GM12878 (cell line): ENCODE measurements at regions not wholly inside any gene's neighbourhood (a gene's known extent, or its start where the extent isn't known, plus 50 kb on each side); places are given as distances from the start of the nearest gene placed in this dataset.

ENCODE experiments used
- ATAC-seq: fragments of 200-7000 bp; cut with Tn5 transposase; 3 replicates; pipeline ENCODE4 v1.9.1; 2020; ENCODE audit warnings: mild to moderate bottlenecking, moderate library complexity
- BruUV-seq: library from RNA; stranded (reverse); fragments of 400-500 nt; replicated peaks from 2 replicates; lab custom pipeline; 2021; lab: Mats Ljungman, UMichigan
- CTCF ChIA-PET: fragments of 300-600 bp; sonication (Branson Sonifier 250); formaldehyde crosslinking; extraction: SDS; loops from one replicate; lab custom pipeline; 2021; ENCODE audit warnings: inconsistent platforms; lab: Yijun Ruan, JAX
- POLR2A ChIA-PET: fragments of 350-600 bp; formaldehyde crosslinking; extraction: SDS; loops from one replicate; lab custom pipeline; 2021; ENCODE audit warnings: inconsistent platforms; lab: Charles Lee
- RAD21 ChIA-PET: fragments of 300-600 bp; sonication (Branson Sonifier 250); formaldehyde crosslinking; loops from one replicate; lab custom pipeline; 2023; ENCODE audit warnings: antibody characterized with exemption; ENCODE audit not compliant: unreplicated experiment; lab: Charles Lee
- SMC1A ChIA-PET: fragments of 300-600 bp; sonication (Branson Sonifier 250); formaldehyde crosslinking; loops from one replicate; lab custom pipeline; 2023; ENCODE audit not compliant: unreplicated experiment, uncharacterized antibody; lab: Charles Lee
- DNase-seq: peaks from one replicate; pipeline ENCODE4 v3.0.0-alpha.2; 2011; ENCODE audit warnings: low read depth, low spot score
- FAIRE-seq: peaks from 3 replicates; lab custom pipeline; 2011; peaks lifted over from hg19 to GRCh38; lab: Jason Lieb, UNC
- H2AFZ ChIP-seq: 2 replicates; pipeline ENCODE4 v1.6.0; 2011; ENCODE audit warnings: low read depth, low read length, control low read depth; ENCODE audit not compliant: control insufficient read depth
- H3K27ac ChIP-seq: 2 replicates; pipeline ENCODE4 v1.5.1; 2011; ENCODE audit warnings: control low read depth; ENCODE audit not compliant: control insufficient read depth, insufficient read depth
- H3K27me3 ChIP-seq, 2 experiments: replicated peaks in 1 of 2; 2 replicates each; pipeline versions ENCODE4 v1.6.0 to v1.6.1; 2011; ENCODE audit warnings: low read length in 1 of 2; ENCODE audit not compliant: control insufficient read depth in 2 of 2, insufficient read depth in 2 of 2
- H3K36me3 ChIP-seq, 2 experiments: 2 replicates each; pipeline ENCODE4 v1.5.1; 2011; ENCODE audit warnings: low read length in 1 of 2; ENCODE audit not compliant: control insufficient read depth in 2 of 2, insufficient read depth in 2 of 2
- H3K4me1 ChIP-seq: 2 replicates; pipeline ENCODE4 v1.6.1; 2011; ENCODE audit warnings: mild to moderate bottlenecking, low read length, moderate library complexity, mixed read lengths; ENCODE audit not compliant: control insufficient read depth, insufficient read depth
- H3K4me2 ChIP-seq: 2 replicates; pipeline ENCODE4 v1.6.0; 2011; ENCODE audit warnings: control low read depth; ENCODE audit not compliant: control insufficient read depth, insufficient read depth
- H3K4me3 ChIP-seq: fragments of 200-600 bp; sonication (generic); 2 replicates; pipeline ENCODE4 v1.5.1; 2016
- H3K79me2 ChIP-seq: 2 replicates; pipeline ENCODE4 v1.6.0; 2011; ENCODE audit warnings: low read length; ENCODE audit not compliant: control insufficient read depth, insufficient read depth
- H3K9ac ChIP-seq: 2 replicates; pipeline ENCODE4 v1.8.0; 2011; ENCODE audit warnings: low read length, control low read depth, mixed read lengths; ENCODE audit not compliant: control insufficient read depth, insufficient read depth
- H3K9me3 ChIP-seq: replicated peaks from 3 replicates; pipeline ENCODE4 v1.5.1; 2011; ENCODE audit warnings: mild to moderate bottlenecking, low read length; ENCODE audit not compliant: control insufficient read depth, insufficient read depth
- H4K20me1 ChIP-seq: 2 replicates; pipeline ENCODE4 v1.6.0; 2011; ENCODE audit not compliant: control insufficient read depth, insufficient read depth
- ATF7 ChIP-seq: fragments of 450-650 bp; IDR thresholded peaks from 2 replicates; pipeline ENCODE4 v1.6.1; 2016; ENCODE audit warnings: low read depth, mild to moderate bottlenecking
- BMI1 ChIP-seq: fragments of 450-650 bp; IDR thresholded peaks from 2 replicates; pipeline ENCODE4 v1.6.1; 2016; ENCODE audit warnings: mild to moderate bottlenecking, moderate library complexity, borderline replicate concordance
- ESRRA ChIP-seq: IDR thresholded peaks from 2 replicates; pipeline ENCODE4 v1.6.1; 2012; ENCODE audit warnings: mild to moderate bottlenecking, low read length, improper control_type of control experiment
- EZH2 ChIP-seq: IDR thresholded peaks from 2 replicates; pipeline ENCODE4 v1.6.1; 2012; ENCODE audit warnings: low read depth, mild to moderate bottlenecking, control low read depth, inconsistent platforms, low read length, borderline replicate concordance; ENCODE audit not compliant: control insufficient read depth
- IKZF2 ChIP-seq, 2 experiments: fragments of 450-650 bp; IDR thresholded peaks; 2 replicates each; pipeline ENCODE4 v1.6.1; 2017; ENCODE audit warnings: mild to moderate bottlenecking in 2 of 2, moderate library complexity in 2 of 2
- KAT2A ChIP-seq: conservative IDR thresholded peaks from 2 replicates; pipeline ENCODE4 v1.6.1; 2011; ENCODE audit warnings: low read depth, low read length; ENCODE audit not compliant: control insufficient read depth
- MEF2A ChIP-seq: IDR thresholded peaks from 2 replicates; pipeline ENCODE4 v1.6.1; 2011; ENCODE audit warnings: low read depth, mild to moderate bottlenecking, low read length, moderate library complexity; ENCODE audit not compliant: insufficient read depth
- NKRF ChIP-seq: fragments of 450-650 bp; conservative IDR thresholded peaks from 2 replicates; pipeline ENCODE4 v1.6.1; 2017; ENCODE audit warnings: mild to moderate bottlenecking, moderate library complexity
- RB1 ChIP-seq: fragments of 450-650 bp; formaldehyde crosslinking; IDR thresholded peaks from 2 replicates; pipeline ENCODE4 v1.6.1; 2017; ENCODE audit warnings: mild to moderate bottlenecking, borderline replicate concordance
- SRF ChIP-seq, 2 experiments: IDR thresholded peaks; 2 replicates each; pipeline ENCODE4 v1.6.1; 2011; ENCODE audit warnings: low read depth in 2 of 2, low read length in 2 of 2, mild to moderate bottlenecking in 1 of 2, moderate library complexity in 1 of 2
- SUZ12 ChIP-seq: fragments of 200-600 bp; sonication (generic); IDR thresholded peaks from one replicate; pipeline ENCODE4 v1.6.1; 2018; ENCODE audit warnings: antibody characterized with exemption, mild to moderate bottlenecking; ENCODE audit not compliant: unreplicated experiment
- ZNF217 ChIP-seq: fragments of 450-650 bp; IDR thresholded peaks from 2 replicates; pipeline ENCODE4 v1.6.1; 2017; ENCODE audit warnings: antibody characterized with exemption, mild to moderate bottlenecking
- ZNF622 ChIP-seq: fragments of 450-650 bp; IDR thresholded peaks from 2 replicates; pipeline ENCODE4 v1.6.1; 2017; ENCODE audit warnings: mild to moderate bottlenecking, inconsistent platforms
- WGBS: methylation state at CpG from one replicate; pipeline ENCODE4 v1.1.6; 2016; ENCODE audit warnings: low lambda C conversion rate; ENCODE audit not compliant: insufficient replicate concordance, insufficient coverage; ENCODE audit errors: missing lambda C conversion rate; 5-methylcytosine and 5-hydroxymethylcytosine counted together
- in situ Hi-C: fragments of 300-500 bp; cut with MboI; formaldehyde crosslinking; loops from 9 replicates; pipeline ENCODE4 v1.14.3; 2018; ENCODE audit warnings: mixed read lengths
- intact Hi-C: fragments of 100-400 bp; cut with micrococcal nuclease; formaldehyde crosslinking; loops from one replicate; pipeline ENCODE4 v1.14.2; 2022; ENCODE audit not compliant: unreplicated experiment
- TF ChIP-seq, protein P1 (sequence below): IDR thresholded peaks from 2 replicates; pipeline ENCODE4 v1.6.1; 2012; ENCODE audit warnings: mild to moderate bottlenecking, low read depth, low read length
- TF ChIP-seq, protein P2 (sequence below), 3 experiments: IDR thresholded peaks in 2 of 3; conservative IDR thresholded peaks in 1 of 3; 2 replicates each; pipeline ENCODE4 v1.5.1; 2011; ENCODE audit warnings: low read depth in 3 of 3, low read length in 3 of 3, mild to moderate bottlenecking in 3 of 3, control low read depth in 2 of 3, moderate library complexity in 2 of 3, inconsistent platforms in 1 of 3, mixed read lengths in 1 of 3; ENCODE audit not compliant: control insufficient read depth in 2 of 3, insufficient read depth in 1 of 3; ENCODE audit errors: extremely low read depth in 1 of 3

DNA sequence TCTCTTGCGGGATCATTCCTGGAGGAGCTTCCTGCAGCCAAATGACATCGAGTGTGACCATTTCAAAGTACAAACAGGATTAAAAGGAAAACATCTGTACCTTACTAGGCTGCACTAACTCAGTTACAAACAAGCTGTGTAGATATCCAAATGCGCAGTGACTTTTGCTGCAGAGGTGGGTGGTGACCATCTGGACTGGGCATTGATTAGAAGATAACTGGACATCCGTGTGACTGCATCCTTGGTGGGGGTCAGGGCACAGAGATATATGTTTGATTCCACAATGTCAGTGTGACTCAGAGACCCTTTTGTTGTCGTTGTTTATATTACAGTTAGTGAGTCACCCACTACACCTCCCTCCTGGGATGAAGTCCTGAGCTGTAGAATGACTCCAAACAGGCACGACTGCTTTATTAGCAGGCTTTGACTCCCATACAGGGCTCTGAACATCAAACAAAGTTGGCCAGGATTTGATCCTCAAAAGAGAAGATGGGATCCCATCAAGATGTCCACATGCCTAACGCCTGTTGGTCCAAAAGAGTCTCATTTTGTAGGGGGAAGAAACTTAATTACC is 56.7 kb upstream of the SDK1 start (continued):
- TF ChIP-seq NKRF (no peak), KAT2A (no peak)
- TF ChIP-seq, protein P1, sequence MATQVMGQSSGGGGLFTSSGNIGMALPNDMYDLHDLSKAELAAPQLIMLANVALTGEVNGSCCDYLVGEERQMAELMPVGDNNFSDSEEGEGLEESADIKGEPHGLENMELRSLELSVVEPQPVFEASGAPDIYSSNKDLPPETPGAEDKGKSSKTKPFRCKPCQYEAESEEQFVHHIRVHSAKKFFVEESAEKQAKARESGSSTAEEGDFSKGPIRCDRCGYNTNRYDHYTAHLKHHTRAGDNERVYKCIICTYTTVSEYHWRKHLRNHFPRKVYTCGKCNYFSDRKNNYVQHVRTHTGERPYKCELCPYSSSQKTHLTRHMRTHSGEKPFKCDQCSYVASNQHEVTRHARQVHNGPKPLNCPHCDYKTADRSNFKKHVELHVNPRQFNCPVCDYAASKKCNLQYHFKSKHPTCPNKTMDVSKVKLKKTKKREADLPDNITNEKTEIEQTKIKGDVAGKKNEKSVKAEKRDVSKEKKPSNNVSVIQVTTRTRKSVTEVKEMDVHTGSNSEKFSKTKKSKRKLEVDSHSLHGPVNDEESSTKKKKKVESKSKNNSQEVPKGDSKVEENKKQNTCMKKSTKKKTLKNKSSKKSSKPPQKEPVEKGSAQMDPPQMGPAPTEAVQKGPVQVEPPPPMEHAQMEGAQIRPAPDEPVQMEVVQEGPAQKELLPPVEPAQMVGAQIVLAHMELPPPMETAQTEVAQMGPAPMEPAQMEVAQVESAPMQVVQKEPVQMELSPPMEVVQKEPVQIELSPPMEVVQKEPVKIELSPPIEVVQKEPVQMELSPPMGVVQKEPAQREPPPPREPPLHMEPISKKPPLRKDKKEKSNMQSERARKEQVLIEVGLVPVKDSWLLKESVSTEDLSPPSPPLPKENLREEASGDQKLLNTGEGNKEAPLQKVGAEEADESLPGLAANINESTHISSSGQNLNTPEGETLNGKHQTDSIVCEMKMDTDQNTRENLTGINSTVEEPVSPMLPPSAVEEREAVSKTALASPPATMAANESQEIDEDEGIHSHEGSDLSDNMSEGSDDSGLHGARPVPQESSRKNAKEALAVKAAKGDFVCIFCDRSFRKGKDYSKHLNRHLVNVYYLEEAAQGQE: no peak

- ChIA-PET CTCF (interaction anchor here (1.0 kb wide), 1 partner anchor 14 kb away, joined by 4 read pairs; no protein-coding TSS in a partner anchor), POLR2A (no interaction called here), RAD21 (no interaction called here), SMC1A (no interaction called here)
- TF ChIP-seq ESRRA (no peak), BMI1 (no peak), ZNF622 (no peak), EZH2 (no peak), SUZ12 (no peak), ZNF217 (no peak), IKZF2 (IDR thresholded peaks at IDR 0.05) (no peak), RB1 (no peak), ATF7 (no peak), SRF (IDR thresholded peaks at IDR 0.05; ENCODE audit: low read depth in 2 of 2, low read length in 2 of 2) (no peak), MEF2A (no peak)
- TF ChIP-seq, protein P2, sequence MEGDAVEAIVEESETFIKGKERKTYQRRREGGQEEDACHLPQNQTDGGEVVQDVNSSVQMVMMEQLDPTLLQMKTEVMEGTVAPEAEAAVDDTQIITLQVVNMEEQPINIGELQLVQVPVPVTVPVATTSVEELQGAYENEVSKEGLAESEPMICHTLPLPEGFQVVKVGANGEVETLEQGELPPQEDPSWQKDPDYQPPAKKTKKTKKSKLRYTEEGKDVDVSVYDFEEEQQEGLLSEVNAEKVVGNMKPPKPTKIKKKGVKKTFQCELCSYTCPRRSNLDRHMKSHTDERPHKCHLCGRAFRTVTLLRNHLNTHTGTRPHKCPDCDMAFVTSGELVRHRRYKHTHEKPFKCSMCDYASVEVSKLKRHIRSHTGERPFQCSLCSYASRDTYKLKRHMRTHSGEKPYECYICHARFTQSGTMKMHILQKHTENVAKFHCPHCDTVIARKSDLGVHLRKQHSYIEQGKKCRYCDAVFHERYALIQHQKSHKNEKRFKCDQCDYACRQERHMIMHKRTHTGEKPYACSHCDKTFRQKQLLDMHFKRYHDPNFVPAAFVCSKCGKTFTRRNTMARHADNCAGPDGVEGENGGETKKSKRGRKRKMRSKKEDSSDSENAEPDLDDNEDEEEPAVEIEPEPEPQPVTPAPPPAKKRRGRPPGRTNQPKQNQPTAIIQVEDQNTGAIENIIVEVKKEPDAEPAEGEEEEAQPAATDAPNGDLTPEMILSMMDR (IDR thresholded peaks at IDR 0.05 in 2 of 3, conservative IDR thresholded peaks at IDR 0.05 in 1 of 3; ENCODE audit: control insufficient read depth in 2 of 3, extremely low read depth in 1 of 3, insufficient read depth in 1 of 3, low read depth in 3 of 3, low read length in 3 of 3): no peak
- Histone ChIP-seq H3K79me2 (no peaks in the 10 kb centered on the region), H3K27me3 (no peaks in the 10 kb centered on the region), H2AFZ (no peak overlapping the region), H3K9me3 (no peaks in the 10 kb centered on the region; the same call in 2 of the 3 replicates), H3K4me2 (no peak overlapping the region), H3K36me3 (no peaks in the 10 kb centered on the region), H3K4me1 (no peaks in the 10 kb centered on the region), H3K4me3 (no peak overlapping the region), H3K9ac (no peak overlapping the region), H4K20me1 (no peaks in the 10 kb centered on the region), H3K27ac (no peak overlapping the region)
- FAIRE-seq (no peak), DNase-seq (no peak), ATAC-seq (no peak)
- BruUV-seq: no TSS peak
- in situ Hi-C loops: no loop called here
- intact Hi-C loops: no loop called here
- WGBS: 10% methylated on average over 2 of the region's 2 CpGs
These were observed 56.0 kb upstream of the SDK1 start for GRCh38 chr7:3245077-3245476.
